ENCODE measurements at regions not wholly inside any gene's neighbourhood (a gene's known extent, or its start where the extent isn't known, plus 50 kb on each side); places are given as distances from the start of the nearest gene placed in this dataset.
"Not testable (repeated sequence)": the region's sequence is repeated elsewhere in the genome, so short reads cannot be mapped to it uniquely, and the experiment has no call there.

DNA sequence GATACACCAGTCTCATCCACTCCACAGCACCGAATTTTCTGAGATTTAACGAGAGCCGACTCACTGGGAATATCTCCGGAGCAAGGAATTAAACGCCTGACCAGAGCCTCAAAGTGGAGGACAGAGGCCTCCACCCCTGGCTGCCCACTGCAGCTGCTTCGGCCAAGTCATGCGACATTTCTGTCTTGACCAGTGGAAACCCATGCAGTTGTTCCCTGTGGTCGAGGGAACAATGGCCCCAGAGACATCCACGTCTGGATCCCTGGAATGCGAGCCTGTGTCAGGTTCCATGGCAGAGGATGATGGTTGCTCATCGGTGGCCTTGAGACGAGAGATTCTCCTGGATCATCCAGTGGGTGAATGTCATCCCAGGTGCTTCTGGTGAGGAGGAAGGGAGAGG is 65.7 kb upstream of the INSIG1 start:
- DNase-seq, result no peak

DNA sequence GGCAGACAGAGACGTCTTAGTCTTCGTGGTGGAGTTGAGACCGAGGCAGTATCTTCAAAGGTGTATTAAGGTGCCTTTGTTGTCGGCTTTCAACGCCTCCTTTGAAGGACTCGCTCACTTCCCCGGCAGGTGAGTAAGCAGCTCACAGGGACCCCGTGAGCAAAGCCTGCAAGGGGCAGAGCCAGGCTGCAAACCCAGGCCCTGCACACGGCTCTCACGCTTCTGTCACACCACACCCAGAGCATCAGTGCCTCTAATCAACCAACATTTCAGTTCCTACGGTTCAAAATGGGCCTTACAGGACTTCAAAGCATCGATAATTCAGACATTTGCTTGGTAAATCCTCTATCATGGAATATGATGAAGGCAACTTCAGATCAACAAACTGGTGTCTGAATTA is 64.8 kb upstream of the INSIG1 start:
- no peak for DNase-seq

DNA sequence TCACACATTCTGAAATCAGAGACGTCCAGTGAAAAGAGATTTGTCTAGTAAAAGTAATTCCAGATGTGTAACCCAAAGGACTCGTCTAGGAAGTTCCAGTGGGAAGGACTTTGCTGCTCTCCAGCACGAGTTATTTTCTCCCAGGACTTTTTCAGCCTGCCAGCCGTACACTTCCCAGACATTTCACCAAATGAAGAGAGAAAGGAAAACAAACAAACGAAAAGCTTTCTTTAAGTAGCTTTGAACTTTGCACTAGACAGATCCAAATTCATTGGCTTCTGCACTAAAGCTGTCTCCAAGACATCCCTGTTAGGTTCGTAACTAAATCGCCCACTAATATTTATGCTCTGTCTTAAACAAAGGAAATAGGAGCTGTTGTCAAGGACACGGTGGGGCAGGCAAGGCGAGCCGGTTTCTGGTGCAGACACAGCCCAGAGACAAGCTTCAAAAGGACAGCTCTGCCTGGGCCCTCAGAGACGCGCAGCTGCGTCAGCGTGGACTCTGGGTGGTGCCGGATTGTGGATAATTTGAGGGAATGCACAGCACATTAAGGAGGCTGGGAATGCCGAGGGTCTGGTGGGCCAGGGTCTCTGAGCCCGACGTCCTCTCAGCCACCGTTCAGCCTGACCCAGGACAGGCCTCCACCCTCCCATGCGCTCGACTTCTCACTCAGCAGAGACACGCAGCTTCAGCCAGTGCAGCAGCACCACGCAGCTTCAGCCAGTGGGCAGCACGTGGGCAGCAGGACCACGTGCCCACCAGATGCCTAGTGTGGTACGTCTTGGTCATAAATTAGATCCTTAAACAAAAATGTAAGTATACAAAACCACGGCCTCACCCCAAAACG is 64.1 kb upstream of the INSIG1 start:
- DNase-seq, result no peak

DNA sequence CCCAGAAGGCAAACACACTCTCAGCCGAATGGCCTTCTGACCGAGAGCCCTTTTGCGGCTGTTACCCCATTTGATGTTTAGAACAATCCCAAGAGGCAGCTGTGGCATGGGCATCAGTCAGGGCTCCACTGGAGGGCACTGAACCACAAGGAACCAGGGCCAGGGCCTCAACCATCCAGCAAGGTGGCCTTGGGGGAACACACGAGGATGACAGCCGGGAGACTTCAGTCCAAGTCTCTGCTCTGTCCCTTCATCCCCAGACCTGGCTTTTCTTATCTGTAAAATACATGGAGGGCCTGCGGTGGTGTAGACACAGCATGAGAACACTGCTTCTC is 63.6 kb upstream of the INSIG1 start:
- no peak for DNase-seq

DNA sequence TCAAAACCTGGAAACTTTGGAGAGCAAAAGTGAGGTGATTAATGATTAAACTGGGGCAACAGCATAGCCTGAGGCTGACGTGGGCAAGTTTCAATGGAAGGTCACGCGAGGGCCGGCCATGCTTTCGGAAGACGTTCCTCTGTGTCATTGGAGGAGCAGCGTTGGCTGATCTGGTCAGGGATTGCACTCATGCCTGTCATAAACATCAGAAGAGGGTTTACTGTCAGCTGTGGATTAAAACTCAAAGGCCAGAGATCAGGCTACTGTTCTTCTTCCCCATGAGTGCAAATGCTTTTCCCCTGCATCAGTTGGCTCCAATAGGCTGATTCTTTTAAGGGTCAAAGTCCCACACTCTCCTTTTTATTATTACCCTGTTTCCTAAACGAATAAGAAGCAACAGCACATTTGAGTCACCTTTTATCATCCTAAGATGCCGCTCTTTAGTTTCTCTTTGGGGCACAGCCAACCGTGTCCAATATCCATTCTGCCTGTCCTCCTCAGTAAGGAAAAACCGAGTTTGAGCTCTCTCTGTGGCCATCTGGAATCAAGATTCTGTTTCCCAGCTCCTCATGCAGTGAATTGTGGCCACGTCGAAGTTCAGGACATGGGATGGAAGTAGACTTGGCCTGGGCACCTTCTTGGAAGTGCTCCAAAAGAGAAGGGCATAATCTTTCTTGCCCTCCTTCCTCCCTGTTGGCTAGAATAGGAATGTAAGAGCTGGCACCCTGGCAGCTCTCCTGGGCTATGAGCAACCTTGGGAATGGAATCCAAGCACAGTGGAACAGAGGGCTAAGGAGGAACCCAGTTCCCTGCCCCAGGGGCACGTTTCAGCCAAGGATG is 62.5 kb upstream of the INSIG1 start:
- DNase-seq, result no peak

DNA sequence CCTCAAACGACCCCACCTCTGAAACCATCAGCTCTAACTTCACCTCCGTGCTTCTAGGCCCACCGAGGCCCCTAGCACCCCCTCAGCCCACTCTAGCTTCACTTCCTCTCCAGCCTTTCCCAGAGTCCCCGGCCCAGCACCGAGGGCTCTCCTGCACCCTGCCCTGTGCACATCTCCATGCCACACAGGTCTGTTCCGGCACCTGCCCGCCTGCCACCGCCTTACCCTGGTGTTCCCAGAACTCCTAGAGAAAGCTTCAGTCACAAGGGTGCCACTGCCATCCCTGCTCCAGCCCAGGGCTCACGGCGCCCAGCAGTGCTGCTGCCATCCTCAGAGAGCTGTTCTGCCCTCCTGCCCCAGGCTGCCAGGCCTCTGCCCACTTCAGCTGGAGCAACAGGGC is 61.3 kb upstream of the INSIG1 start:
- DNase-seq, result no peak

DNA sequence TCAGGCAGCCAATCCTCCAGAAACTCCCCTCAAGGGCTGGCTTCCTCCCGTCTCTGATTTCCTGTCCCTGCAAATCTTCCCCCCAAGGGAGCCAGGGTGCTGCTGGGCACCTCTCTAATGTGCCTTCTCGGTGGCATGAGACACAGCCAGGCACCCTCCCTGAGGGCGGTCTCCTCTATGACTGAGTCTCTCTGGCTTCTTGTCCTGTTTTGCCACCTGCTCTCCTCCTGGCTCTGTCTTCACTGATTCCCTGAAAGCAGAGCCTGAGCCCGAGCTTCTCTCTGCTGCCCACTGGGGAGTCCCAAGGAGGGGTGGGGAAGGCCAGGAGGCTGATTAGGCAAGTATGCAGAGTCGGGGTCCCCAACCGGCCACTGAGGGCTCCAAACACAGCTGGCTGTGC is 60.4 kb upstream of the INSIG1 start:
- no peak for DNase-seq

DNA sequence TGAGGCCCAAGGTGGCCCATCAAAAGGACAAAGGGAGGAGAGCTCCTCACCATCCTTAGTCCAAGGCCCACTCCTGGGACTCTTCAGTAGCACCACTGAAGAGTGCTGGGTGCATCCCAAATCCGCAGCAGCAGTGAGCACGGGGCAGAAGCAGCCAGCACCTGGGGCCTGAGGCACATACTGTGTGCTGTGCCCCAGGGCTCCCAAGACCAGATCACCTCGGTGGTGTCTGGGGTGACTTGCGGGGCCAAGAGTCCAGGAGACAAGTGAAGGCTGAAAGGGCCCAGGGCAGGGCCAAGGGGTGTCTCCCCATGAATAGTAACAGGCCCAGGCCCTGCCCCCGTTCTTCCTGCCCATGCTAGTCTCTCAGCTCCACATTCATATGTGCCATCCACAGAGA is 59.9 kb upstream of the INSIG1 start:
- DNase-seq, result no peak

DNA sequence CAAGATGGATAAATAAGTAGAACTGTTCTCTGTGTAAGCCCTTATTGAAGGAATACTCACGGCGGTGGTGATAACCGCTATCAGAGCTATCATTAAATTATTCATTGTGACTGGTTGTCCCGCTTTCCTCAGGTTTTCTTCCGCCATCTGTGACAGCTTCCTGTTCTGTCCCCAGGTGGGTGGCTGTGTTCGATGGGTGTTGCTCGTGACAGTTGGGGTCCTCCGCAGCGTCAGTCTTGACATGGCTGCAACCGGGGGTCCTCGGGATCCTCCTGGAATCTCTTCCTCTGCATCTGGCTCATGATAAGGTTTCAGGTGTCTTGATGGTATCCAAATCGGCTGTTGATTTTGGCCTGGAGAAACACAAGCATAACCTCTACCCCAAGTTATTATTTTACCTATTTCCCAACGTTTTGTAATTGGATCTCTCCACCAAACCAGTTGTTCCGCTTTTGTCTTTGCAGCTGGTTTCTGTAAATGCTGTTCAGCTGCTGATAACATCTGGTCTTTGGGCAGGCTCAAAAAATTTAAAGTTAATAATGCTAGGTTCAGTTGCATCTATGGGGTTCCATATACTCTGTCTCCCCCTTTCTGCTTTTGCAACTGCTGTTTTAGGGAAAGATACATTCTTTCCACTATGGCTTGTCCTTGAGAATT is 58.1 kb upstream of the INSIG1 start:
- DNase-seq, result not testable (repeated sequence)

DNA sequence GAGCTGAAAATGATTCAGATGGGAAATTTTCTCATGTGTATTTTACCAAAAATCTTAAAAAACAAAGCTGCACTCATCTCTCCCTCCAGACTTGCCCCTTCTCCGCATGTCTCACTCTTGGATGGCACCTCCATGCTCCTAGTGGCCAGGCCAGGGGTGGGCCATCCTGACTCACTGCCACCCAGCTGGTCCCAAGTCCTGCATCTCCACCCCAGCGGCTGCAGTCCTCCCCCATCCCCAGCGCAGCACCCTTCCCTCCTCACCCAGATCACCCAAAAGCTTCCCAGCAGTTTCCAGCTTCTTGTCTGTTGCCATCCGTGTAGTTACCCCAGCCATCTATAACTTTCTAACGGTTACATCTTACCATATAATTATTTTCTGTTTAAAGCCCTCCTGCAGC is 53.0 kb upstream of the INSIG1 start:
- no peak for DNase-seq

DNA sequence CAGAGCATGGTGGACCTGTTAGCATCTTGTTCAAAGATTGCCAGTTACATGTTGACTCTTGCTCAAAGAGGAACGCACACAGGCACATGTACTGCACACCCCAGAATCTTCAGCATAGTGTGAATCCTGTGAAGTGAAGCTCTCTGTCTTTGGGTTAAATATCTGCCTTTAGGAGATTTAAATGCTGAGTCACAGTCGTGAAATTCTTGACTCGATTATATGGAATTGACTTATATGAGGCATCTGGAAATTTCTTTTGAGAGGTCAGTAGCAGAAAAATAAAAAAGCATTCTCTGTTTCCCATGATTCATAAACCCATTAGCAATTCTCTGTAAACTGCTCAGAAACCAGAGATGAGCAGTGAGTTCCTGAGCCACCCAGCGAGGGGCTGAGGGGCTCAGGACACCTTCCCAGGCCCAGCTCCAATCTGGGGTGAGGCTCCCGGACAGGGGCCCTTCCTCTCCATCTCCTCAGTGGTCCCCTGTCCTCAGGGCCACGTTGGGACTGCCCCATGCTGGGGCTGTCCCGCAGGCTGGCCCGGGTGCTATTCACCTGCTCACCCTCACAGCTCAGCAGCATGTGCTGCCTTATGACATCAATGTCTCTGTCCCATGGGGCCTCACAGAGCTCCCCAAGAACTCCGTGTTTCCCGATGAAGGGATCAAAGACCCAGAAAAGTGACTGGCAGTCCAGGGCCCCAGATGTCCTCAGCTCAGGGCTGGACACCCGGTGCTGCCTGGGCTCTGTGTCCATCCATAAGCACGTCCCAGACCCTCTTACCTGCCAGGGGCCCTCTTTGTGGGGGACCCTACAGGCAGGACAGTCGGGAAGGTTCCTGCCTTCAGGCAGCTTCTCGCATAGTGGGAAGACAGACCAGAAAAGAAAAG is 50.0 kb upstream of the INSIG1 start:
- no peak for DNase-seq

All from activated CD4-positive, alpha-beta T cell treated with anti-CD3 and anti-CD28 coated beads, Interleukin-2, amount 50 U/mL, for 16 hours (primary cell).